GM19023 (cell line): ENCODE measurements at regions not wholly inside any gene's neighbourhood (a gene's known extent, or its start where the extent isn't known, plus 50 kb on each side); places are given as distances from the start of the nearest gene placed in this dataset.

Experiments
- ATAC-seq: cut with Tn5 transposase; IDR thresholded peaks from one replicate; pipeline ENCODE4 v1.9.1; 2021; ENCODE audit warnings: mild to moderate bottlenecking, moderate library complexity; ENCODE audit not compliant: unreplicated experiment

DNA sequence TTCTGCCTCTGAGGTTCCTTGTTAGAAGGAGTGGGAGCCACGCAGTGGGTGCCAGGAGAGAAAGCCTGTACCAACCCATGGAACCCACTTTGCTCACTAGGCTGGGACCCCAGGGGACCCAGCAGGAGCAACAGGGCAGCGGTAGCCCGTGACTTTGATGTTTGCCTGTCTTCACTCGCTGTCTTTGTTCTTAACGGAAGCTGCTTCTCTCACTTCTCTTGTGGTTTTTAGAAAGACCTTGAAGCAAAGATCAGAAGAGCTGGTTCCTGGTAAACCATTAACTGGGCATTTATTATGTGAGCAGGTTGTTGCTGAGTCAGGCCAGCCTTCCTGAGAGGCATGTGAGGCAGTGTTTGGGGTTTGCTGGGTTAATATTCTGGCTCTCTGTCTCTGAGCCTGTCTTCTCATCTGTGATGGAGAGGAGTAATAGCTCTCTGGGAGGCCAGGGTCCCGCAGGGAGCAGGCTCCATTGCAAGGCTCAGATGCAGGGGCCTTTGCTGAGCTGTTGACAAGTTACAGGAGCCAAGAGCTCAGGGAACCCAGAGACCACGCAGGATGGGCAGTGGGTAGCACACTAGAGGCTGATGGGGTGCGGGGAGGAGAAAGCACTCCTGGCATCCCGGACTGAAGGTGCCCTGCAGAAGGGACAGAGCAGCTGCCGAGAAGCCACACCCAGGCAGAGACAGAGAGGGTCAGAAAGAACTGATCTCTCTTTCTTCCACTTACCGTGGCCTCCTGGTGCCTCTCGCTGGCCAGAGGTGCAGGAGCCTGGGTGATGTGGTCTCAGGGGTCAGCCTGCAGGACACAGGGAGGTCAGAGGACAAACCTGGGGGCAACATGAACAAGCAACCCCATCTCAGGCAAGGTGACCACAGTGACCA lies 367.5 kb upstream of the C1orf174 start:
- peak; percentile 84 for ATAC-seq

DNA sequence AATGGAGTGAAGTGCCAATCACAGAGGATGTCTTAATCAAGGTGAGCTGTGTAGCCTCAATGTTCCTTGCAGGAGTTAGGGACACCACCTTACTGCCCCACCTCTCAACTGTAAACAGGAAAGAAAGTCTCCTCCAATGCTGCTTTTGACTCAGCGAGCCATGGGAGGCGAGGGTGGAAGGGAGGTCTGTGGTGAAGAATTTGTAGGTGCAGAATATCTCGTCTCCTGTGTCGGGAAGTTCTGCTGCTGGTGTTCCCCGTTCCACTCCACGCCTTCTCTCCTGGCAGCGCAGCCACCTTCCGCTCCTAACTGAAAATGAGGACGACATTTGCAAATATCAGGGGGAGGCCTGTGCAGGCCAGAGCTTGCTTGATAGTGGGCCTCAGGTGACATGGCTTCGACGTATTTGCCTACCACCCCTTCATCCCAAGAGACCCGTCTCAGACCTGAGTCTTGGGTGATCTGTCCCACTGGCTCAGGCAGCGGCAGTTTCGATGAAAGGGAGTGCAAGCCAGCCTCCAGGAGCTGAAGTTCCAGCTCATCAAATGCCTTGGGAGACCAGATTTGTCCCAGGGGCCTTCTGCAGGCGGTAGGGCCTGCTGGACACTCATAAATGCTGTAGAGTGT lies 368.3 kb upstream of the C1orf174 start:
- ATAC-seq, result no peak

DNA sequence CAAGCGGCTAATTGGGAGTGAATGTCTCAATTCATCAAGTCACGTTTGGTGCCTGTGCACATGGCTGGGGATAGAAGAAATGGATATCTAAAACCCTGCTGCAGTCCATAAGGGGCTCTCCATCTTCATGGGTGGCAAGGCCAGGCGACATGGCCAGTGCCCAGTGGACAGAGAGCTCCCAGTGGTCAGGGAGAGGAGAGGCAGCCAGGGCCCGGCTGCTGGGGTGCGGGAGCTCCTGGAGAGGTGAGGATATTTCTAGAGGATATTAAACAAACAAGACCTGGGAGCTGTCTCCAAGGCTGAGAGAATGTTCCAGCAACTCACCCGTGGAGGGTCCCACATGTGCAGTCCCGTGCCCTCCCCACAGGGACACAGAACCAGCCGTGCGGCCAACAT lies 368.8 kb upstream of the C1orf174 start:
- no peak for ATAC-seq

DNA sequence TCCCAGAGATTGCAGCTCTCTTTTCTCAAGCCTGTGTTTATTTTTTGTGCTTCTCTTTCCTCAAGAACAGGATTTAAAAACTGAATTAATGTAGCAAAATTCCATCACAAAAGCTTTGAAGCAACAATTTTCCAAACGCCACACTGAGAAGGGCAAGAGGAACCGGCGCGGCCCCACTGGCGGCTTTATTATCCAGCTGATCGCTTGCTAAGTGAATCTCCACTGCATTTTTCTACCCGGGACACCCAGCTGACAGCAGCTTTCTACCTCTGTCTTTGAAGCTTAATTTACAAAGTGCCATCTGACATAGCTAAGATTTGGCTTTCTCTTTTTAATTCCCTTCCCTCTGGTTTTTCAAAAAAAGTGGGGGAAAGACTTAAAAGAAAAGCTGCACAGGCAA lies 369.3 kb upstream of the C1orf174 start:
- ATAC-seq, result no peak

DNA sequence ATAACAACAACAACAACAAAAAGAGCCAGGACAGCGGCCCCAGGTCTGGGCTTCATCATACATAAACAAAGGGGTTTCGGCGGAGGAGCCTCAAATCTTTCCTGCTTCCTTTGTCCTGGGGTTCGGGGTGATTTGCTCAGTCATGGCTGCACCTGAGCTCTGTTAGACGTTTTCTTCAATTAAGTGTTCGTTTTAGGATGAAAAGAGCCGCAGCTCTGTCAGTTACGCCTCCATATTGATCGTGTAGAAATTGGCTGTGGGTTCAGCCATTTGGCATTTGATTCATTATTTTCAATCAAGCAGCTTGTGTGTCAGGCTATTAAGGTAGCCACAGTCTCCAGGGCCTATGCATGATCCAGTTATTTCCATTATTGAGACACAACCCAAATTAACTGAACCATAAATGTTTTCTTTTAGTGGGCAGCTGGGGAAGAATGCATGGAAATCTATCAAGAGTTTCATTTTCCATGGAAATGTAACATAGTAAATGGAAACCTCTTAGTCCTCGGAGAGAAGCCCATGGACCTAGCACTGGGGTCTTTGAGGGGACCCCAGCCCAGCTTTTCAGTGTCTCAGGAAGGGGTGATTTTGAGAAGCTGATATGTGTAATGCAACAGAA lies 370.0 kb upstream of the C1orf174 start:
- ATAC-seq, result no peak

DNA sequence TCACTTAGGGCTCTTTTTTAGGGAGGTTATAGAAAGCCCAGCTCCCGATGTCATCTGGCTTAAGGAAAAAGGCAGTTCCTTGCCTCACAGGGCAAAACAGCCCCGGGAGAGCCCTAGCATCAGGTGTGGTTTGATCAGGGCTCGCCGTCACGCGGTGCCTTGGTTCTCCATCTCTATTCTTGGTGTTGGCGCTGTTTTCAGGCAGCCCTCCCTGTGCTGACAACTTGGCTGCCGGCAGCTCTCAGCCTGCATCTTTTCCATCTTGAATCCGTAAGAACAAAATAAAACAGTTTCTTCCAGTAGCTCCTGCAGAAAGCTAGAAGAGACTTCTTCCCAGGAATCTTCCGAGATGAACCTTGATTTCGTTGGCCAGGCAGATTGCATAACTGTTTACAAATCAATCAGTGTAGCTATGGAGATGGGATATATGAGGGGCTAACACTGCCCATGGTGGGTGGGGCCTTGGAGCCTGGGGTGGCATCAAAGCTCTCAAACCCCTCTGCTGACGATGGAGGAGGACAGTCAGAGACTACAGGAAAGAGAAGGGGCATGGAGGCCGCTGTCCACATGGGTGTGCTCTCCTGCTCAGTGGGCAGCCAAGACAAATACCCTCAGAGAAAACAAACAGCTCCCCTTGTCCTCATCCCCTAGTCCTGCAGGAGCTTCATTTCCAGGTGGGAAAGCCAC lies 370.7 kb upstream of the C1orf174 start:
- ATAC-seq, result no peak

DNA sequence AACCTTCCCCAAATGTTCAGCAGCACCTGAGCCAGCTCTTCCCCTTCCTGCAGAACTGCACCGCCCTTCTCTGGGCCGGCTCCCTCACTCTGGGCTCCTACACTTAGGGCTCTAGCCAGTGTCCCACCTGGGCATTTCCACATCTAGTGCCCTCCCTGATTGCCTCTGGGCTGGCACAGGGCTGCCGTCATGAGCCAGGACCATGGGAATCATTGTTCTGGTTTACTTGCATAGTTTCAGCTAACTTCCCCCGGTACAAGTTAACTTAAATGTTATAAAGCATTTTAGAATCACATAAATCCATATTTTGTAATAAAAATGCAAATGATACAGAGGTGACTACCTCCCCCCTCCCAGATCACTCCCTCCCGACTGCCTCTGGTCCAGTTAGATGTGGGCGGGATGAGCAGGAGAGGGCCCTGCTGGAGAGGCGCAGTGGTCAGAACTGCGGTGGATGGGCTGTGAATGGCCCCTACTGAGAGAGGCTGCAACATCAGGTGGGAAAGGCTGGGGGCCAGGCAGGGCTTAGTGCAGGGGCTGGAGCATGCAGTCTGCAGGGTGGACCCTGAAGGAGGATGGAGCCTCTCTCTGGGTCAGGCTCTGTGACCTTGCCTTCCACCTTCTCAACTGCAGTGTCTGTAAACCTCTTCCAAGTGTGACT lies 371.4 kb upstream of the C1orf174 start:
- no peak for ATAC-seq

DNA sequence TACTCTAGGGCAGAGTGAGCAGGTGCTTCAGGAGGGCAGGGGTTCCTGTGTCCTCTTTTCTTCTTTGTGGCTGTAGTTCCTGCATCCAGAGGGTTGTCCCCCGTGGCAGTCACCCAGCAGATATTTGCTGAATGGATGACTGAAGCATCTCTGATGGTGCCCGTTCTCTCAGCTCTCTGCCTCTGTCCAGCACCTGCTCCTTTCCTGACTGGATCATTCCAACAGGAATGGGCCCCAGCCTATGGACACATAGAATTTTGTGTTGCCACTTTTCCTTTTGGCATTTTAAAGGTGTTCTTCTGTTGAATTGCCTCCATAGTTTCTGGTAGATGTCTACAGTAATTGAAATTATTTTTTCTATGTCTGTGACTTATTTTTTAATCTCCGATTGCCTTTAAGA lies 372.5 kb upstream of the C1orf174 start:
- ATAC-seq, result no peak

DNA sequence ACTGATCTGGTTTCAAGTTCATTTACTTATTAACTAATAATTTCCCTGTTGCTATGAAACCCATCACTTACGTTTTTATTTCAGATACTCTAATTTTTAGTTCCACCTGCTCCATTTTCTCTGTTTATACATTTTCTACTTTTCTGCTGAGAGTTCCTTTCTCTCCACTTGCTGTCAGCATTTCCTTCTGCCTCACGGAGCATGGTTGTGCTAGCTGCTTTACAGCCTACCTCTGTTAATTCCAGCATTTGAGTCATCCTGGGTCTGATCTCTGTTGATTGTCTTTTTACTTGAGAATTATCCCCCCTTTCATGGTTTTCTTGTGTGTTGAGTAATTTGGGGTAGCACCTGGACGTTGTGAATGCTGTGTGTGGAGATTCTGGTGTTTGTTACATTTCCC lies 373.2 kb upstream of the C1orf174 start:
- no peak for ATAC-seq

DNA sequence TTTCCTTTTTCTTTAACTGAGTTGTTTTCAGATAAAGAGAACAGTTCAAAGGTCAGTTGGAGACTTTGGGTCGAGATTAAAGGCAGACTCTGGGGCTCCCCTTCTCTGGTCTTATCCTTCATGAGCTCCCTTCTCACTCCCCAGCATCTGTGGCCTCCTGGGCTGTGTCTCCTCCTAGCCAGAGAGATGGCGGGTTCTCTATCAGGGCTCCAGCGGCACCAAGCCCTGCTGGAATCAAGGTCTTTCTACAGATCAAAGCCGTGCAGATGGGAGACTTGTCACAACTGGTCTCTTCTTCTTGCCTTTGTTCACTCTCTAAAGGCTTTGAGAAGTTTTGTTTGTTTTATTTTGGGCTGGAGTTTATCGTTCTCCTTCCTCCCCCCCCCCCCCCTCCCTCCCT lies 373.7 kb upstream of the C1orf174 start:
- ATAC-seq, result no peak

DNA sequence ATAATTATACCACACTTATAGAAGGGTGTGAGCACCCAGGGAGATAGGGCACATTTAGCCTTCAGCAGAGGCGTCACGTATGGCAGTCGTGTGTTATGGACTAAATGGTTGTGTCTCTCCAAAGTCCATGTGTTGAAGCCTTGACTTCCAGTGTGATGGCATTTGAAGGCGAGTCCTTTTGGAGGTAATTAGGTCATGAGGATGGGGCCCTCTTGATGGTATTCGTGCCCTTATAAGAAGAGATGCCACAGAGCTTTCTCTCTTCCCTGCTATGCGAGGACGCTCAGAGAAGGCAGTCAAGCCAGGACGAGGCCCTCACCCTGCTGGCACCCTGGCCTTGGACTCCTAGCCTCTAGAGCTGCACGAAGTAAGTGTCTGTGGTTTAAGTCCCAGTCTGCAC lies 375.0 kb upstream of the C1orf174 start:
- no peak for ATAC-seq

DNA sequence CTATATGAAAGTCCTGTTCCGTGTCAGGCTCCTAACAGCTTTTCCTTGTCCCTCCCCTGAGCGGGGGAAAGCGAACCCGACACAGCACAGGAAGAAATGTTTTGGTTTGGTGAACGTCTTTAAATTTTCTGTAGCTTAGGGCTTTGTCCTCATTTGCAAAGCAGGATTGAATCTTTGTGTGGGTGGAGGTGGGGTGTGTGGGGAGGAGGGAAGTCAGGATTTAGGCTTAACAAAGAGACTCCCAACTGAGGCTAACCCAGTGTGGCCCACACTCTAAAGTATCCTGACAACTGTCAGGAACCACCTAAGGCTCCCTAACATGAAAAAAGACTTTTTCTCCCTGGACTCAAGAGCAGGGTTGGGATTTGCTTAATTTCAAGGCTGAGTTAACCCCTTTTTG lies 376.2 kb upstream of the C1orf174 start:
- no peak for ATAC-seq

DNA sequence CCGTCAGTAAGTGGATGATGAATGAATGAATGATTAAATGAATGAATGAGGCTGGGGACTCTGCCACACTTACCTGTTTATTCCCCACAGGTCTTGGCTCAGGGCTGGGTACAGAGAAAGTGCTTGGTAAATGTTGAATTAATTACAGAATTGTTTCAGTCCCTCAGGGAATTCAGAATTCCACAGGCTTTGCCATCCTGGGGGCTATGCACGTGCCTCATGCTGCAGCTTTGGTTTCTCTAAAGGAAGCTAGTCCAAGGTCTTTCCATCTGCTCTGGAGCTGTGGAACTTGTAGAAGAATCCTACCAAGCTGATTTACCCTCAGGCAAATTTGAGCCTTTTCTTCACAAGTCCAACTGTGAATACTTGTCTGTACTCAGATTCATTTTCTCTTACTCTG lies 376.8 kb upstream of the AJAP1 start:
- no peak for ATAC-seq

DNA sequence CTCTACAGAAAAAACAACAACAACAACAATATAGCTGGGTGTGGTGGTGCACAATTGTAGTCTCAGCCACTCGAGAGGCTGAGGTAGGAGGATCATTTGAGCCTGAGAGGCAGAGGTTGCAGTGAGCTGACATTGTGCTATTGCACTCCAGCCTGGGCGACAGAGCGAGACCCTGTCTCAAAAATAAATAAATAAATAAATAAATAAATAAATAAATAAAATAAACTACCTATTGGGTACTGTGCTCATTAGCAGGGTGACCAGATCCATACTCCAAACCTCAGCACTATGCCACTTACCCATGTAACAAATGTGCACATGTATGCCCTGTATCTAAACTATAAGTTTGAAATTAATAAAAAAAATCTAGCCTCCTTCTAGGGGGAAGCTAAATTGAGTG lies 369.4 kb upstream of the AJAP1 start:
- ATAC-seq, result no peak

DNA sequence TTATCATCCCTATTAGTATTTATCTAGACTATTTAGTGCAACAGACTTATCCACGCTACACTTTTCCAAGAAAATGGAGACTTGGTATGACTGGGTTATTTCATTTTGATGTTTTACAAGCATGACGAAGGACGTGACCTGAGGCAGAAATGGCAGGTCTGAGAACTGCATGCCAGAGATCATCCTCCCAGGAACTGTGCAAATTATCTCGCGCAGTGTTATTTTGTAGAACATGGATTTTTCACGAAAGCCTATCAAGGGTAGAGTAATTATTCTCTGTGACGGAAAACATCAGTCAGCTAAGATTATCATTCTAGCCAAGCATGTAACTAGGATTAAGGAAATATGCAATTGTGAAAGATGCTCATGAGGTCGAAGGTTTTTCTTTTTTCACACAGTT lies 361.5 kb upstream of the AJAP1 start:
- no peak for ATAC-seq

DNA sequence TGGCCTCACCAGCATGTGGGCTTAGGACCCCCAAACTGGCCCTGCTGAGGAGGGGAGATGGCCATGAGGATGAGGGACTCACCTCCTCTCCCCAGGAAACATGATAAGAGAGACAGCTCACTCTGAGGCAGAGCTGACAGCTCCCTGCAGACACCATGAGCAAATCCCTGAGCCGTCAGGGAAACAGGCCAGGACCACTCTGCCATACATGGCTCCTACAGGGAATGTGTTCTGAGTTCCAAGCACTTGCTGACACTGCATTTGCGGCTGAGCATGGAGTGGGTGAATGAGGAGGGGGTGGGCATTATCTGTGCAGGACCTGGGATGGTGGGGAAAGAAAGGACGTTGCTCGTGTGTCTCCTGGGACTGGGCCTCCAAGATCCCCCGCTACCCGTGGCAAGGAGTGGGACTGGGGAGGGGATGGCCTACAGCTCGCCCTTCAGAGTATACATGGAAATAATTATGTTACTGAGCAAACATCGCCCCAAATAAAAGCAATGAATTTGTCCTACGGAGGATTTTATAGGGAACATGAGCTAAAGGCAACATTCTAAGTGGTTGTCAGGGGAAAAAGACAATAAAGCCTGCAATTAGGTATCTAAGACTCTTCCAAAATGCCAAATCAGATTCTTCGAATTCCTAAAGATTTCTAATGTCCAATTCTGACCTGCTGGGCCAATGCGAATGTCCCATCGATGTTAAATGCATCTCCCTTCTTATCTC lies 355.9 kb upstream of the AJAP1 start:
- no peak for ATAC-seq

DNA sequence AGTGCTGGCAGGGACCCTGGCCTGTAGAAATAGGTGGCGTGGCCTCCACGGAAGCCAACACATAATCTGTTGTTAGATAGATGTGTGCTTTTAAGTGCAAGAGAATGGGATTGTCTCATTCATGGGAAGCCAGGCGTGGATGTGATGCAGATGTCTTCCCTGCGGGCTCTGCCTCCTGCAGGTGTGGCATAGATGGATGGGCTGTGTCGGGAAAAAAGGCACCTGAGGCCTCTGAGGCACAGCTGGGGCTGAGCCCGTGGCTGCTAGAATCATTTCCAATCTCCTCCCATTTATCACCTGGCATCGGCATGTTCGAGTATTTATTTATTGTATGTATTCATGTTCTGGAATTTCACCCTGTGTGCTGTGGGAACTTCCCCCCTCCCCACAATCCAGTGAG lies 353.4 kb upstream of the AJAP1 start:
- no peak for ATAC-seq

DNA sequence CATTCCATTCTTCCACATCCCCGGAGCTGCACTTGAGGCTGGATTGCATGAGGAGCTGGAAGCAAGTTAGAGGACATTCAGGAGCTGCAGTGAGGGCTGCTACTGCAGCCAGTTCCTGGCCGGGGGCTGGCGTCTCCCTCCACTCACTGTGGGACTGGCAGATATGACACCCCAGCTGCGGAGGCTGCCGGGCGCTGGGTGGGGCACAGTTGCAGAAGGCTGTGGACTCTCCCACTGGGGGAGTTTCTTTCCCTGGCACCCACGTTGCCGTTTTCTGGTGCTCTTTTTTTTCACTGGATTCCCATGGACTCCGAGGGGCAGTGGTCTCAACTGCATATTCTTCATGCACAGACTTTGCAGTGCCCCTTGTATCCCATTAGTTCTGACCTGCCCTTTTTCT lies 351.1 kb upstream of the AJAP1 start:
- ATAC-seq, result no peak

DNA sequence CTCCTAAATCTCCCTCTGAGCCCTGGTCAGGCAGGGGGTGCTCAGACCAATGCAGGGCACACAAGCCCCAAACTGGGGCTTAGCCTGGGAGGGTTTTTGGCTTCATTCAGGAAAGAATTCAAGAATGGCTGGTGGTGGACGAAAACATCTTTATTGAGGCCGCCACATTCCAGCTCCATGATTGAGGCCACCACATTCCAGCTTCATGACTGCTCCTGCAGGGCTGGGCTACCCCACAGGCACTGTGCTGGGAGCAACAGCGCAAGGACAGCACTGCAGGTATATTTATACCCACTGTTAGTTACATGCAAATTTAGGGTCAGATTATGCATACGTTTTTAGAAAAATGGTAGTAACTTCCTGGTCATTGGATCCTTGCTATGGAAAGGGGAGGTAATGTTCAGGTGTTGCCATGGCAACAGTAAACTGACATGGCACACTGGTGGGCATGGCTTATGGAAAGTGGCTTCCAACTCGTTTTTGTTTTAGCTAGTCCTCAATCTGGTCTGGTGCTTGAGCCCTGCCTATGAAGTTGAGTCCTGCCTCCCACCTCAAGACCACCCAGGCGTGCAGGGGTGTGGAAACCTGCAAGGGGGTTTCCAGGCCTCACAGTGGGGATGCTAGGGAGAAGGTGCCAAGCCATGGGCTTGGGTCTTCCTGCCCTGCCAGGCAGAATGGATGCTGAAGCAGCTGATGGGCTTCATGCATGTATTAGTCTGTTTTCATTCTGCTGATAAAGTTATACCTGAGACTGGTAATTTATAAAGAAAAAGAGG lies 348.7 kb upstream of the AJAP1 start:
- no peak for ATAC-seq
